ENCODE measurements at regions not wholly inside any gene's neighbourhood (a gene's known extent, or its start where the extent isn't known, plus 50 kb on each side); places are given as distances from the start of the nearest gene placed in this dataset.

- no peak for DNase-seq (ENCODE audit: low spot score)
Measured at GRCh38 chr2:71776227-71776626, 322.9 kb downstream of the DYSF start.

- DNase-seq (ENCODE audit: low spot score): no peak
Measured at GRCh38 chr2:71773218-71773617, 319.9 kb downstream of the DYSF start.

GRCh38 chr2:71772510-71773172, 319.3 kb downstream of the DYSF start:
- no peak for DNase-seq (ENCODE audit: low spot score)

GRCh38 chr2:71767663-71768062, 314.3 kb downstream of the DYSF start:
- no peak for DNase-seq (ENCODE audit: low spot score)

- no peak for DNase-seq (ENCODE audit: low spot score)
Measured at GRCh38 chr2:71759060-71759459, 305.7 kb downstream of the DYSF start.

GRCh38 chr2:71757351-71757750, 304.0 kb downstream of the DYSF start:
- no peak for DNase-seq (ENCODE audit: low spot score)

DNA sequence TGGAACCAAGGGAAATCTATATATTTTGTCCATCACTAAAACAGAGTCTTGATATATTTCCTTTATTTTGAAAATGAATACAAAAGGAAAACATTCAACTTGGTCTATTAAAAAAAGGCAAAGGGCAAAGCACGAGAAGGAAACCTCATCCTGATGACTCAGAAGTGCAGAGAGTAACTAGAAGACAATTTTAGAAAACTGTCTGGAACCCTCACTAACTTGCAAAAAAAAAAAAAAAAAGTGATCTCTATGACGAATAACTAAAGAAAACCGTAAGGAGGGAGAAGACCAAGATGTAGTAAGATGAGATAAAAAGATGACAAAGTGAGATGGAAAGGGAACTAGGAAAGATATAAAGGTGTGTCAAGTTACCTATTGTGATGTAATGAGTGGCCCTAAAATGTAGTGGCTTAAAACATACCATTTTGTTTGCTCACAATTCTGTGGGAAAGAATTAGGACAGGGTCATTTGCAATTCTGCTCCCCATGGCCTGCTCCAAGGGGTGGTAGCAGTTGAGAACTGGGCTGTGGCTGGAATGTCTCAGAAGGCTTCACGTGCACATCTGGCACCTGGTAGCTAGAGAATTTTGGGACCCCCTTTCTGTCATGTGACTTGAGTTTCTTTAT, 303.0 kb downstream of the DYSF start:
- no peak for DNase-seq (ENCODE audit: low spot score)

GRCh38 chr2:71751590-71751989, 298.2 kb downstream of the DYSF start:
- DNase-seq (ENCODE audit: low spot score): no peak

DNA sequence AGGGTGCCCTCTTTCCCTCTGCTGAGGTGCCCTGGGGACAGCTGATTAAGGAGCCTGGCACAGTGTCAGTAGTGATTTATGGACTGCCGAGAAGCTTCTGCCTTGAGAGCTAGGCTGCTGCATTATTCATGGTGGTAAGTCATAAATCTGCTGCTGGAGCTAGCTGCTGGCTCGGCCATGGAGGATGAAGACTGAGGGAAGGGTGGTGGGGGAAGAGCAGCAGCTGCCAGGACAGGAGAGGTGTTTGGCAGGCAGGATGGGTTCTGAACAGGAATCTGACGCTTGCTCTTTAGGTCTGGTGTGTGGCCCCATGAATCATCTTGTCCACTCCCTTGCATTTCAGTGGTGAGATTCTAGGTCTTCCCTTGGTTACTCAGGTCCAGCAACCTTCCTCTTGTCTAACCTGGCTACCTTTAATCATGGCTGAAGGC, 296.3 kb downstream of the DYSF start:
- no peak for DNase-seq (ENCODE audit: low spot score)

- no peak for DNase-seq (ENCODE audit: low spot score)
Measured at GRCh38 chr2:71748227-71748626, 294.9 kb downstream of the DYSF start.

- DNase-seq (ENCODE audit: low spot score): no peak
Measured at GRCh38 chr2:71747559-71747958, 294.2 kb downstream of the DYSF start.

DNA sequence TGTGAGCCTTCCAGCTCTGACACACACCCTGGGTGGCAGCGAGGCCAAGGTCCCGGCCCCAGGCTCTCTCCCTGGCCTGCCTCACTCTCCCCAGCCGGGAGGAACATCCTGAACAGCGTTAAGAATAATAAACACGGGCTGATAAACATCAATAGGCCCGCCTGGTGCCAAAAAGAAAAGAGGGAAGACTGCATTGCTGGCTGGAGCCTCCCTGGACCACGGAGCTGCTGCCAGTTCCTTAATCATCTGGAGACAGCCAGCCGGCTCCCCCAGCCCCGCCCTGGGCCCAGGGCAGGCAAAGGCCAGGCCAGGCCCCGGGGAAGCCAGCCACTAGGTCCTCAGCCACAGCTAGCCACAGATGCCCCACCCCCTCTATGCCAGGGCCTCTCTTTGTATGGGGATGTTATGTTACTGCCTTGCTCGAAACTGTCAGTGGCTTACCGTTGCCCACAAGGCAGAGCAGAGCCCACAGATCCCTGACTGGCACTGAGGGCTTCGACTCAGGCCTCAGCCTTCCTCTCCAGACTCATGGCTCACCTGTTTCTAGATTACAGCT, 293.7 kb downstream of the DYSF start:
- no peak for DNase-seq (ENCODE audit: low spot score)

GRCh38 chr2:71744781-71745180, 291.4 kb downstream of the DYSF start:
- no peak for DNase-seq (ENCODE audit: low spot score)

DNA sequence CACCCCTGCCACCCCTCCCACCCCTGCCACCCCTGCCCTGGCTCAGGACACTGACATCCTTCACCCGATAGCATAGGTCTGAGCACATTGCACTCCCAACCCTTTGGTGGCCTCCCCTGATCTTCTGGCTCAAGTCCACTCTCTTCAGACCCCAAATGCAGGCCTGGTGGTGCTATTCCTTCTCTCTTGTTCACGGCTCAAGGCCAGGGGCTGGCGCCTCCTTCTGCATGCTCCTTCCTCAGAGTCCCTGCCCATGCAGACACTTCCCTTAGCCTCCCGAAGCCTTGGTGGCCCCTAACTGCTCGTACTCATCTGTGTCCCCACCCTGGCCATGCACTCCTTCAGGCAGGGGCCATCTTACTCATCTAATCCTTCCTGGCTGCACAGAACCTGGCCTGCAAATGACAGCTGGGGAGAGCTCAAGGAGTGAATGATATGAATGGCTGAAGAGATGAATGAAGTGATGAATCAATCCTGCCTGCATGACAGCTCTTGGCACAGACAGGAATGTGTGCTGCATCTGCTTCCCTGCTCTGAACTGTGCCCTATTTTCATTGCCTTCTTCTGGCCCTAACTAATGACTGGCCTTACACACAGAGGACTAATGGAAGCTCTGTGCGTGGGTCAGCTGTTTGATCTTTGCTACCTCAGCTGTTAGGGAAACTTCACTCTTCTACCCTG, 290.8 kb downstream of the DYSF start:
- DNase-seq (ENCODE audit: low spot score): no peak

DNA sequence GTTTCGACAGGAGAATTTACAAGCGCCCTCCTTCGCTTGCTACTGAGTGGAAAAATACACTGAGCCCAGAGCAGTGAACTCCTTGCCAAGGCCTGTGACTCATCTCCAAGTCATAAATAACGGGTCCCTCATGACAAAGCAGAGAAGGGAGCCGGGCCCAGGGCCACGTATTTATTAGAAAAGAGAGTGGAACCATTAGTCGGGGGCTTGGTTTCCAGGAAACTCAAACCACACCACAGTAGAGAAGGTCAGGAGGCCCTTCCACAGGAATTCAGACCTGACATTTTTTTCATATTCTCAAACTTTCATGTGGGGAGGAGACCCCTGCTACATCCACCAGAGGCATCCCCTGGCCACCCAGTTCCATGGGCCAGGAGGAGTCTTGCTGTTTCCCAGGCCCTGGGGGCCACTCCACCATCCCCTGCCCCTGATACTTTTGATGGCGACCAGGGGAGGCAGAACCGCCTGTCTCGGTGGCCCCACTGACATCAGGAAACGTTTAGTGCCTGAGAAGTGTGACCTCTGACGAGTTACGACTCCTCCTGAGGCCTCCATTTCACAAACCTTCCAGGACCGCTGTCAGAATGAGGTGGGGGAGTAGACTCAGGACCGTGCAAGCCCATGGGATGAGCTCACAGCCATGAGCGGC, 289.7 kb downstream of the DYSF start:
- DNase-seq (ENCODE audit: low spot score): peak; percentile 35

DNA sequence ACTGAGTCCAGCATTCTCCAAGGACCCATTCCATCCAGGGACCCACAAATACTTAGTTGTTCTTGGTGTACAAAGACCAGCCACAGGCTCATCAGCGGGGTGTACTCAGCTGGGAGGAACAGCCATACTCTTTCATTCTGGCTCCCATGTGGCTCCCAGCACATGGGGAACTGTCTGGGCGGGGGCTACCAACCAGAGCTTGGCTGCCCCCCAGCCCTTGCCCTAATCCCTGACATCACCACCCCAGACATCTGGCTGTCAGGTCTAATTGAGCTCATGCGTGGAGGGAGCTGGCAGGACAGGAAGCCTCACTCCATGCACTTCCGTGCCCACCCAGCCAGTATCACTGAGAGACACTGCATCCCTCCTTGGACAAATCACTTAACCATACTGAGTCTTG, 283.6 kb downstream of the DYSF start:
- peak; percentile 32 for DNase-seq (ENCODE audit: low spot score)

GRCh38 chr2:71736091-71736861, 282.9 kb downstream of the DYSF start:
- no peak for DNase-seq (ENCODE audit: low spot score)
